Amygdala (tissue), 56 donors: ENCODE measurements at regions not wholly inside any gene's neighbourhood (a gene's known extent, or its start where the extent isn't known, plus 50 kb on each side); places are given as distances from the start of the nearest gene placed in this dataset.

Experiments used
- DNase-seq, 56 donors: peaks; one replicate each; lab custom pipeline; 2025; lab: John Stamatoyannopoulos, UW

DNA sequence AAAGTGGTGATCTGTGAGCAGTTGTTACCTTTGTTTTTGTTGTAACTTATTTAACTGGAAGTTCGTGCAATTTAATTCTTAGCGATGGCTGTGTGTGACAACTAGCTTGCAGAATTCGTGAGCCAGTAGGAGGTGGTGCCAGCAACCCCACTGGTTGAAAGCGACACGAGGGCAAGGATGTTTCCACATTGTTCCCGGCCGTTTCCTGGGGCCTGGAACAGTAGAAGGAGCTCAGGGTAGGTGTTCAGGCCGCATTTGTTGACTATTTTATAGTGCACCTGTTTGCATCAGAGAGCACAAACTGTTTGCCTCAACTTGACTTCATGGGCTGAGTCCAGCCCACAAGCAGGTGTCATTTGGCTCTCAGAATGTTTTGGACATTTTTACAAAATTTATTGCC, 112.1 kb upstream of the PTPN1 start:
- no peak for DNase-seq

DNA sequence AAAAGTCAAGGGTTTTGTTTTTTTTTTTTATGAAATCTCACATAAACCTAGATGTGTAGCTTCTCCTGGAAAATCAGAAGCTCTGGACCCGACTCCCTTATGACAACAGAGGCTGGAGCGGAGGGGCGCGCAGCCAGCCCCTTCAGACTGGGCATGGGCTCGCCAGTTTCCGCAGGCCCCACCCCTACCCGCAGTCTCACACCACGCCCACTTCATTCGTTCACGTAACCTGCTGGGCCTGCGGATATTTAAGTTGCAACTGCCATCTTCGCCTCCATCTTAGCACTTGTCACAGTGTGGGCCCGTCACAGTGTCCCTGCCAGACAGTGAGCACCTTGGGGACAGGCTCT, 111.7 kb upstream of the PTPN1 start:
- no peak for DNase-seq

DNA sequence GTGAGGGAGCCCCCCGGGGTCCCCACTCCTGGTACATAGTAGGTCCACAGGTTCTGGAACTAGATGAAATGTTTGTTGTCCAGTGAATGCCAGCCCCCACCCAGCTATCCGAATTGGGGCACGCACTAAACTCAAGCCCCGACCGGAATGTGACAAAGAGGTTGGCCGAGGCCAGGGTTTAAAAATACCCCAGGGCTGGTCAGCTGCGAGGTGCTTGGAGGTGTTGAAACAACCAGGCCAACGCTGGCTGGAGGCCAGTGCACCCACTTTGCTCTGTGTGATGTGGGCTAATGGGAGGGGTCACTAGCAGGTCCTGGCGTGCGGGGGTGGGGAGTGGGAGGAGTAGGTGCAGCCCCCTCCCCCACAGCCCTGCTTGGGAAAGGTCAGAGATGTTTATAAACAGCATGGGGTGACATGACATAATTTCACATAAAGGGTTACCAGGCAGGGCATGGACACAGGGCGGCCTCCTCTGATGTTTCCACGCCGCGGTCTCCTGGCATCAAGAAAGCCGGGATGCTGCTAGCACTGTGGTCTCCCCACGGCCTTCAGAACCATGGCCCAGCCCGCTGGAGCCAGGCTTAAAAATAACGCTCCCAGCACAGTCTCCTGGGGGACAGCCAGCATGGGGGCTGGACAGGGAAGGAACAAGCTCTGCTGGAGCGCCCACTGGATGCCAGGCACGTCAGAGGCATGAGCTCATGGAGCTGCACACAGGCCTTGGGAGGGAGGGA, 111.2 kb upstream of the PTPN1 start:
- DNase-seq, result peak in 41 of 56 donors; percentile 5 to 74 (median 44)

DNA sequence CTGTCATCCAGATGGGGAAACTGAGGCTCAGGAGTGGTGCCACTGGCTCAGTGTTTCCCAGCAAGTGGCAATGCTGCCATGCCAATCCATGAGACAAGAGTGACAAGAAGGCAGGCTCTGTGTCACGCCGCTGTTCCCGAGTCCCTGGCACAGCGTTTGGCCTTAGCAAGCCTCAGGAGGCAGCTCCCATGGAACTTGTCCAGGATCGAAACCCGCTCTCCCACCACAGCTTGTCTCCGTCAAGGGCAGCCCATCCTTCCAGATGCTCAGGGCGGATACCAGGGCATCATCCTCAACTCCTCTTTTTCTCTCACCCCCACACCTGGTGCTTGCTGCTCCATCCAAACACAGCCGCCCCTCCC, 110.6 kb upstream of the PTPN1 start:
- DNase-seq, result no peak

DNA sequence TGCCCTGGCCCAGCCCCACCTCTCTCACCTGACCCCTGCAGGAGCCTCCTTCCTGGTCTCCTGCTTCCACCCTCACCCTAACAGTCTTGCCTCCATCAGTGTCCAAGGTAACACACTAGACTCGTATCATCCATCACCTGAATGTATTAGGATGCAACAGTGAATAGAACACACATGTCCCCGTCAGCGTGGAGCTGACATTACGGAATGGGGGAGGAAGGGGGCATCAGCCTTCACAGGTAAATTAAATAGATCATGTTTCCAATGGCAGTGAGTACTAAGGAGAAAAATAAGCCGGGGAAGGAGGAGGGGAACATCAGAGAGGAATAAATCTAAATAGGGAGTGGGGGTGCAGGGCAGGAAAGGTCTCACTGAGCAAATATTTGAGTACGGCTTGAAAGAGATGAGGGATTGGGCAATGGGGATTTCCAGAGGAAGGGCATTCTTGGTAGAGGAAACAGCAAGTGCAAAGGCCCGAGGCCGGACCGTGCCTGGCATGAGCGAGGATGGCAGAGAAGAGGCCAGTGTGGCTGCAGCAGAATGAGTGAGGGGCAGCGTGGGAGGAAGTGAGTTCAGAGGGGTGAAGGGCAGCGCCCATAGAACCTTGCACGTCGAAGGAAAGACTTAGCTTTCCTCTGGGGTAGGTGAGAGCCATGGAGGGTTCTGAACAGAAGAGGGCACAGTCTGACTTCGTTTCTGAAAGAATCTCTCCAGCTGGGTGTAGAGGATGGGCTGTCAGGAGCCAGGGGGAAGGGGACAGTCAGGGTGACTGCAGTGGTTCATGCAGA, 110.1 kb upstream of the PTPN1 start:
- no peak for DNase-seq

DNA sequence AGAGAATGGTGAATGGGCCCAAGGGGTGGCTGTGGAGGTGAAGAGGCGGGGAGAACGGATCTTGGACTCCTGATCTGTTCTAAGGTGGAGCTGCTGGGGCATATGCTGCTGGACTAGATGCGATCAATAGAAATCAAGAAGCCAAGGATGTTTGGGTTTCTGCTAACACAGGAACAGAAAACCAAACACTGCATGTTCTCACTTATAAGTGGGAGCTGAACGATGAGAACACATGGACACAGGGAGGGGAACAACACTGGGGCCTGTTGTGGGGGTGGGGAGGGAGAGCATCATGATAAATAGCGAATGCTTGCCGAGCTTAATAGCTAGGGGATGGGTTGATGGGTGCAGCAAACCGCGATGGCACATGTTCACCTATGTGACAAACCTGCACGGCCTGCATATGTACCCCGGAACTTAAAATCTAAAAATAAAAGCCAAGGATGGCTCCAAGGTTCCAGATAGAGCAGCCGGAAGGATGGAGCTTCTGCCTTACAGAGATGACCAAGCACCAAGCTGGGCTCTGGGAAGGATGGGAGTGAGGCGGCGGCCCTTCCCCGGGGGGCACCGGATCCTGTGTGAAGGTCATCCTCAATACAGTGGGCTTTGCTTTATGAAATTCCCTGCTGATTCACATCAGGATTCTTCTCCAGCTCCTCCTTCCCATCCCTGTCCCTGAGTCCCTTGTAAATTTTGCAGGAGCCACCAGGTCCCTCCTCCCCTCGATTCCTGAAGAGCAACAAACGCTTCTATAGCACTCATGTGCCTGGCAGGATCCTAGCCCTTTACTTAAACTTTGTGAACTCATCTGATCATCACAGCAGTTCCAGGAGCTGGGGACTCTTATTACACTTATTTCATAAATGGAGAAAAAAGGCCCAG, 109.2 kb upstream of the PTPN1 start:
- peak in 4 of 56 donors; percentile 14 to 42 (median 33) for DNase-seq

DNA sequence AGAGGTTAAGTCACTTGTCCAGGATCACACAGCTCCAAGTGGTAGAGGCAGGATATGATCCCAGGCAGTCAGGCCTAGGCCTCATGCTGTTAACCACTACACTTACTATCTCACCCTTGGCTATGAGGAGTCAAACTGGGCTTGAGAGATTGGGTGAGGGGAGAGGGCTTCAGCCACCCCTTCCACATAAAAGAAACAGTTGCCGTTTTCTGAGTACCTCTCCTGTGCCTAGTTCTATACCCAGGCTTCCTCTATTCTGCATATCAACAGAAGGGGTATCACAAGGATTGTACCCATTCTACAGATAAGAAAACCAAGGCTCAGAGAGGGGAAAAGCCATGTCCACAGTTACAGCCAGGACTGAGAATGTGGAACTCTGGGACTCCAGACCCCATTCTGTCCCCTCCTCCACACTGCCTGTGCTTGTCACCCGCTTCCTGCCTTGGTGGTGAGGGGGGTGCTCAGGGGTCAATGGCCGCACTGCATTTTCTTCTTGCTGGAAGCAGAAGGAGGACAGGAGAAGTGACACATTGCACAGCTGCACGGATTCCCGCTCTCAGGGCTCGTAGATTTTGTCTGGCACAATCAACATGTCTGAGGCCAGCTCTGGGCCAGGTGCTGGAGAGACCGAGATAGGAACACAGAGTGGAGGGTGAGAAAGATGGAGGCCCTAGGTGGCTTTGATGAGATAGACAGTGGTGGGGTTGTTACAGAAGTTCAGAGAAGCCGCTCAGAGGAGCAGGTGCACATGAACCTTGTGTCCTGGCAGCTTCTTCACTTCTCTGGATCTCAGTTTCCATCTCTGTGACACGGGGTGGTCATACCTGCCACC, 108.4 kb upstream of the PTPN1 start:
- DNase-seq, result no peak

DNA sequence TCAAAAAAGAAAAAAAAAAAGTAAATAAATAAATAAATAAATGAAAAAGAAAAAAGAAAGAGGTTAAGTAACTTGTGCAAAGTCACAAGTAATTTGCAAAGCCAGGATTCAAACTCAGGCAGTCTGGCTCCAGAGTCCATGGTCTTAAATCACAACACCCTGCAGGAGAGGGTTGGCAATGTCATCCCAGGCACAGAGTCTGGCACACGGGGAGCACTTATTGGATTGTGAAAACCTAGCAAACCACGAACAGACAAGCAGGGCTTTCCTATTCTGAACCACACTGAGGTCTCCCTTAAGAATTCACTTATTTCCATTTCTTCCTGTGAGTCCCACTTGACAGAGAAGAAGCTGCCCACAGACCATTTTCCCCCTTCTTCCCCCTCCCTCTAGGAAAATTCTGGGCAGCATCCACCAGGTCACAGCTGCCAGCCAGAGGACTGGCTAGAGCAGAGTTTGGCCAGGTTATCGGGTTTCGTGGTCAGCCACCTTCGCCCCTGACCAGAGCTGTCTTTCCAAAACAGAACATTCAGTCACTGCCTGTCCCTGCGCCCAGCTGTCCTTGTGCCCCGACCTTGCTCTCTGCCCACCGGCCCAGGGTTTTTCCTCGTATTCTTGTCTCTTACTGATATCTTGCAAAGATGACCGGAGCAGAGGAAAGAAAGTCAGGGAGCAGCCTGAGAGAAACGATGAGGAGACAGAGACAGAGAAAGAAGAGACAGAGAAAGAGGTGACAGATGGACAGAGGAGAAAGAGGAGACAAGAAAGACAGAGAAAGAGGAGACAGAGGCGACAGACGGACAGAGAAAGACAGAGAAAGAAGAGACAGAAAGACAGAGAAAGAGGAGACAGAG, 106.4 kb upstream of the PTPN1 start:
- peak in 1 of 56 donors; percentile 12 for DNase-seq

DNA sequence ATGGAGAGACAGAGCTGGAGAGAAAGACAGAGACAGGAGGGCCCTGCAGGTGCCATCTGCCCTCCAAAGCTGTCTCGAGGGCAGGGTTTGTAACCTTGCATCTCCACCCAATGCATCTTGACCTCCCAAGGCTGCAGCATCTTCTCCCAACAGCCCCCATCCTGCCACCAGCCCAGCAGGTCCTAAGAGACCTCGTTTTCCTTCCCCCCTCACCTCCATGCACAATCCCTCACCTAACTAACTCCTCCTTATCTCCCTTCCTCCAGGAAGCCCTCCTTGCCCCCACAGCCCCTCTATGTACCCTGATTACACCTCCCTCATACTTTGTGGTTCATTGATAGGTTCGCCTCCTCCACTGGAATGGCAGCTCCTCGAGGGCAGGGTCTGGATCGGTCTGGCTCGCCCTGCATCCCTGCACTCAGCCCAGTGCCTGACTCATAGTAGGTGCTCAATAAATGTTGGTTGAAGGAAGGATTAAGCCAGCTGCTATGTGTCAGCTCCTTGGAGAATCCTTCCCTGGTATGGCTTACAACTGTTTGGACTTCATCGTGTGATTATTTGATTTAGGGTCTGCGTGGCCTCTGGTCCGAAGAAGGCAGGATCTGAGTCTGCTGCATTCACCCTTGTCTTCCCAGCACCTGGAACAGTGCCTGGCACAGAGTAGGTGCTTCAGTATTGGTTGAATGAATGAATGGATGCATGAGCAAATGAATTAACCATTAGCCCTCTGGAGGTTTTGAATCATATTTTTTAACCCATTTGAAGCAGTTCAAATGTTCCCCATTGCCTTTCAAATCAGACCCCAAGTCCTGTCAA, 105.6 kb upstream of the PTPN1 start:
- DNase-seq, result no peak

DNA sequence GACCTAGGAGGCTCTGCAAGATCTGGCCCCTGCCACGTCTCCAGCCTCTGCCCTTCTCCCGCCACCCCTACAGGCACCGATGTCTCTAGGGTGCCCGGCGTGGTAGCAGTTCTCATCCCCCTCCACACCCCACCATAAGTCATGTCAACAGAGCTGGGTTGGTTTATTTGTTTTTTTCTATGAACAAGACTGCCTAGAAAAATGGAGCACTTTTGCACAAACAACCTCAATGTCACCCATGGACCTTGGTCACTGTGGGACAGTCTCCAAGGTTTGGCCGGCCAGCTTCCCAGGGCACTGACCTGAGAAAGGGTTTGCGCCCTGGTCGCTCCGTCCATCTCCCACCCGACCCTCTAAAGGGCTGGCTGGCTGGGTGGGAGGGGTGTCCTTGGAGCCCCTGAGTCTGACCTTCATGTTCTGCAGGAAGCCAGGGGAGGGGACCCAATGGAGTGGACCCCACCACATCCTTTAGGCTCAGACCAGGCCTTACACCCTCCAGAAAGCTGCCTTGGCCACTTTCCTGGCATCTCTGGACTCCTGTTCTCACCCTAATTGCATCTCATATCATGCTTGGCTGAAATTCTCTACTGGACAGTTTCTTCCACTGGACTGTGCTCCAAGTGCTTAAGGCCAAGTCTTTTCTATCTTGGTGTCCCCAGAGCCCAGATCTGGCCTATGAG, 104.8 kb upstream of the PTPN1 start:
- DNase-seq, result no peak

DNA sequence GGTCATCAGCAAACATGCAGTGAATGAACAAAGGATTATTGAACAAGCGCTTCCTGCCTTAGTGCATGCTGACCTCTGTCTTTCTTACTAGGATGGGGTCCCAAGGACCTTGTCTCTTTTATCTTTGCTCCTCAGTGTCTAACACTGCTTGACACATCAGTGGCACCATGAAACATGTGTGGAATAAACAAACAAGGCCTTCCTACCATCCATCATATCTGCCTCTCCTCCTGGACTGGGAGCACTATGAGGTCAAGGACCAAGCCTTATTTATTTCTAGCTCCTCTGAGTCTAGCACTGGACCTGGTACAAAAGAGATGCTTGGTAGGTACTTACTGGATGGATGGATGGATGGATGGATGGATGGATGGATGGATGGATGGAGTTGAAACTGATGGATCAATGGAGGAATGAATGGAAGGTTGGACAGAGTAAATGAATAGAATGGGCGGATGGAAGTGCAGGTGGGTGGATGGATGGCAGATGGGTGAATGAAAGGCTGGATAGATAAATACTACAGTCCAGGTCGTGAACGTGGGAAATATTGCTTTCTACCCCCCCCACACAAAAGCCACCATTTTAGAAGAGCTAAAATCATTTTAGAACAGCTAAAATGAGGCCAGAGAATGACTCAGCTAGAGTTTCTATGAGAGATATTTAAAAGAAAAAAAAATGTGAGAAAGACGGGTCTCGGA, 104.1 kb upstream of the PTPN1 start:
- no peak for DNase-seq

DNA sequence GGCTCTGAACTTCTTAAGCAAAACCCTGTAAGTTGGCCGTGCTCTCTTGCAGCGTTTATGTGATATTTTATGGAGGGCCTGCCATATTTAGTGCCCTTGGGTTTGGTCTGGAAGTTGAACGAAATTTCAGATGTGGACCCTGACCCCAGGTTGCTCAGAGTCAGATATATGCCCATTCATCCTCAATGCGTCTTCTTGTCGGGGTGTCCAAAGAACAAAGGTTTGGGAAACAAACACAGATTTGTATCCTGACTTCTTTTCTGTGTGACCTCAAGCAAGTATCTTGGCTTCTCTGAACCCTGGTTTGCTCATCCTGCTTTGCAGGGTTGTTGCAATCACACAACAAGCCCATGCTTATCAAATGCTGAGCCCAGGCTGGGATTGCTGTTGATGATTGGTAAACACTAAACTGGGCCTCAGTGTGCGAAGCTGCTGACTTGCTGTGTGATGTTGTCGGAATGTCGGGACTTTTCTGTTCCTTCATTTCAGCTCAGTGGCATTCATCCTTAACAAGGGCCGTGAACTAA, 103.5 kb upstream of the PTPN1 start:
- DNase-seq, result no peak

DNA sequence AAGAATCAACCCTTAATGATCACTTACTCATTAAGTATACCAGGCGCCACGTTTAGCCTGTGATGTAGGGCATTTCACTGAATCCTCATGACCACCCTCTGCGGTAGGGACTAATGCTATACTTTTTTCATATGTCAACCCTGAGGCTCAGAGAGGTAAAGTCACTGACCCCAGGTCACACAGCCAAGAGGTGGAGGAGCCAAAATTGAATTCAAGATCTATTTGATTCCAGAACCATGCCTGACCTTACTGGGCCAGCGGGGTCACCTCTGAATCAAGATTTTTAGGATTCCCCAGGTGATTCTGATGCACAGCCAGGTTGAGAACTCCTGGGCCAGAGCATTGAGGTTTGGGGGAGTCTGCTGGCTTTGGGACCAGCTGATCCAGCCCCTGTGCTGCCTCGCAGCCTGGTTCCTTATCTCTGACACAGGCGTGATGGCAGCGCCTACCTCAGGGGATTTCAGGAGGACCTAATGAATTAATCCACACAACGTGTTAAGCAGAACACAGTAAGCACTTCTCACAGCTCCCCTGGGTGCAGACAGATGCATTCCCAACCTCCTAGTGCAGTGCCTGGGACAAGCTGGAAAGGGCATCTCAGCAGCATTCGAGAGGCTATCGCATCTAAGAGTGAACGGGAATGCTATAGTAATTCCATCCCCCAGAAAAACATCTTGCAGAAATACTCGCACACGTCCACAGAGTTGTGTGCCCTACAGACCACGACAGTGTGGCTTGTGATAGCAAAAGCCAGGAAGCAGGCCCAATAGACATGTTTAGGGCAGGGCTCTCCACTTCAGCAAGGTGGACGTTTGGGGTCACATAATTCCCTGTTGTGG, 101.4 kb upstream of the PTPN1 start:
- DNase-seq, result no peak

DNA sequence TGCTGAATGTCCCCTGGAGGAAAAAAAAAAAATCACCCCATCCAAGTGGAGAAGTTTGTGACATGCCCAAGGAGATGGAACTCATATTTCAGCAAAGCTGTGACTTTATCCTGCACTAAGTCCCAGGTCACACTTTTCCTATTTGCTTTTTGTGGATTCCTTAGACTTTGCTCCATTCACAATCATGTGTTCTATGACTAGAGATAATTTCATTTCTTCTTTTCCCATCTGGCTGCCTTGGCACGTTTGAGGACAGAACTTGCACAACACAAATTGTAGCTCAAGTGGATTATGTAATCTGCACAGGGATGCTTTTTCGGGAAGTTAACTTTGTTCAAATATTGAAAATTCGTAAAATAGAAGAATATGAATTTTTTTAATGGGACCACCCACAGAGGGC, 100.7 kb upstream of the PTPN1 start:
- no peak for DNase-seq

DNA sequence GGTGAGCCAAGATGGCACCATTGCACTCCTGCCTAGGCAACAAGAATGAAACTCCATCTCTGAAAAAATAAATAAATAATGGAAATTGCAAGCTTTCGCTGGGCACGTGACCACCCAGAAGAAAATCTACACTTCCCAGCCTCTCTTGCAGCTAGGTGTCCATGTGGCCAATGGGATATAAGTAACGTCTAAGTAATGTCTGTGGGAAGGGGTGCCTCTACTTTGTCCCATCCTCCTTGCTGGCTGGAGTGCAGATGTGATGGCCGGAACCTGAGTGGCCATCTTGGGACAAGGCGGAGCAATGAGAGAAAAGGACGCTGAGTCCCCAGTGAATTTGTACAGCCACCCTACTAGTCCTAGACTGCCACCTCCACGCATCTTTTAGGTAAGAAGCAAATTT, 99.8 kb upstream of the PTPN1 start:
- no peak for DNase-seq

DNA sequence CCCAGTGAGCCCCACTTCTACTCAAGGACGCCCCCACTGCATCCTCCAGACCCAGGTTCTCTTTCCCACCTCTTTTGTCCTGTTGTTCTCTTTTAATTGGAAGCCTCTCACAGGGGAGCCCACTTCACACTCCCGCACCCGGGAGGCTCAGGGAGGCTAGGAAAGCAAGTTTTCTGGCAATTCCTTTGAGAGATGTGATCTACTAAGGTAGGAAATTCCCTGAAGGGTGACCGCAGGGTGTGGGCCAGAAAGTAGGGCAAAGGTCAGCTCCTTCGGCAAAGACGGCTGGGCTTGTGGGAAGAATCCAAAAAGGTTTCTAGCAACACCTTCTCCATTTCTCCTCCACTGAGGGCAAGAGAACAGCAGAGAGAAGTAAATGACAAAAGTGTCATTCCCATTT, 98.1 kb upstream of the PTPN1 start:
- no peak for DNase-seq
